ENCODE measurements at regions not wholly inside any gene's neighbourhood (a gene's known extent, or its start where the extent isn't known, plus 50 kb on each side); places are given as distances from the start of the nearest gene placed in this dataset.

- TF ChIP-seq, protein P1, sequence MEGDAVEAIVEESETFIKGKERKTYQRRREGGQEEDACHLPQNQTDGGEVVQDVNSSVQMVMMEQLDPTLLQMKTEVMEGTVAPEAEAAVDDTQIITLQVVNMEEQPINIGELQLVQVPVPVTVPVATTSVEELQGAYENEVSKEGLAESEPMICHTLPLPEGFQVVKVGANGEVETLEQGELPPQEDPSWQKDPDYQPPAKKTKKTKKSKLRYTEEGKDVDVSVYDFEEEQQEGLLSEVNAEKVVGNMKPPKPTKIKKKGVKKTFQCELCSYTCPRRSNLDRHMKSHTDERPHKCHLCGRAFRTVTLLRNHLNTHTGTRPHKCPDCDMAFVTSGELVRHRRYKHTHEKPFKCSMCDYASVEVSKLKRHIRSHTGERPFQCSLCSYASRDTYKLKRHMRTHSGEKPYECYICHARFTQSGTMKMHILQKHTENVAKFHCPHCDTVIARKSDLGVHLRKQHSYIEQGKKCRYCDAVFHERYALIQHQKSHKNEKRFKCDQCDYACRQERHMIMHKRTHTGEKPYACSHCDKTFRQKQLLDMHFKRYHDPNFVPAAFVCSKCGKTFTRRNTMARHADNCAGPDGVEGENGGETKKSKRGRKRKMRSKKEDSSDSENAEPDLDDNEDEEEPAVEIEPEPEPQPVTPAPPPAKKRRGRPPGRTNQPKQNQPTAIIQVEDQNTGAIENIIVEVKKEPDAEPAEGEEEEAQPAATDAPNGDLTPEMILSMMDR (IDR thresholded peaks at IDR 0.05), result no peak
- TF ChIP-seq POLR2A (IDR thresholded peaks at IDR 0.05), result no peak
Observed at GRCh38 chr5:120794121-120794520, 330.0 kb downstream of the PRR16 start.
